GM19395 (cell line): ENCODE measurements at regions not wholly inside any gene's neighbourhood (a gene's known extent, or its start where the extent isn't known, plus 50 kb on each side); places are given as distances from the start of the nearest gene placed in this dataset.
"Not testable (repeated sequence)": the region's sequence is repeated elsewhere in the genome, so short reads cannot be mapped to it uniquely, and the experiment has no call there.

Source experiments
- ATAC-seq: cut with Tn5 transposase; IDR thresholded peaks from one replicate; pipeline ENCODE4 v1.9.1; 2021; ENCODE audit warnings: mild to moderate bottlenecking, moderate library complexity; ENCODE audit not compliant: unreplicated experiment

DNA sequence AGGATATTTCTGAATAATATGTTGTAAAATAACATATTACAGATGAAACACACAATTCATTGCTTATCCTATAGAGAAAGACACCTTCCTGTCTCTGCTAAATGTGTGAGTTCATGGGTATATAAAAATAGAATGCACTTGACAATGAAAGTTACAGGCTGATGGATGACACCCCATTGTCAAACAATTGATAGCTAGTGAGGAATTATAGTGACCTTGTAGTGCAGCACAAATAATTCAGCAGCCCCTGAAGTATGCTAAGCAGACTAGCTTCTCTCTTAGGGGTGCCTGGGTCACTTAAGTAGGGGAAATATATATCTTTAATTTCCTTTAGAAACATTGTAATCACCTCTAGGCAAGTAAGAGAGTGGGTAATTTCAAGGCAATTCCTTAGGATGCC, 826.2 kb downstream of the CDH8 start:
- no peak for ATAC-seq

DNA sequence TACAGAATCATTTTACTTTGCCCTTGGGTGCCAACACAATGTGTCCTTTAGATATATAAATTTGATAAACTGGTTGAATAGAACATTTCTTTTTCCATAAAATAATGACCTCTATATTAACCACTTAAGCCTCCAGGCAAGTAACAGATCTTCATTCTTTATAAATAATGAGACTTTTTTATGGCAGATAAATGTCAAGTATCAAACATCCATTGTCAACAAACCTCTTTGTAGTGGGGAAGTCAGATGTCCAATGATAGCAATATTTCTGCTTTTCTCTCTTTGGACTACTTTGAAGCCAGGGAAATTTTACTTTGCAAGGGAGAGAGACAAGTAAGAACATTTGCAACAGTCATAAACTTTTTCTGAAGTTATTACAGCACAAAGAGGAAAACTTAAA, 841.2 kb downstream of the CDH8 start:
- no peak for ATAC-seq

DNA sequence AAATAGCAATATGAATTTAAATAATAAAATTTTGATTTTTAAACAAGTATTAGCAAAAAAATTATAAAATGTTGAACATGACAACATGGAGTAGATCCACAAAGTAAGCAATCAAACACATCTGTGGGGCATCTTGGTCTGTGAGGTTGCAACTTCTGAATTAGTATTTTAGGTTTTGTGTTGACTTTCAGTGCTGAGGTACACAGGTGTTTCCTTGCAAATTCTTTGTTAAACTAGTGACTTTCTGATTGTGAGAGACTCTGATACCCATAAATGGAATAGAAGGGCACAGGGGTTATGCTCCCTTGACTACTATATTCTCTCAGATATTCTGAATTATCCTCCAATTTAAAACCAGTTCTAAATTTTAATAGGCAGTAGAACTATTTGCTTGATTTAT, 841.7 kb downstream of the CDH8 start:
- ATAC-seq: no peak

DNA sequence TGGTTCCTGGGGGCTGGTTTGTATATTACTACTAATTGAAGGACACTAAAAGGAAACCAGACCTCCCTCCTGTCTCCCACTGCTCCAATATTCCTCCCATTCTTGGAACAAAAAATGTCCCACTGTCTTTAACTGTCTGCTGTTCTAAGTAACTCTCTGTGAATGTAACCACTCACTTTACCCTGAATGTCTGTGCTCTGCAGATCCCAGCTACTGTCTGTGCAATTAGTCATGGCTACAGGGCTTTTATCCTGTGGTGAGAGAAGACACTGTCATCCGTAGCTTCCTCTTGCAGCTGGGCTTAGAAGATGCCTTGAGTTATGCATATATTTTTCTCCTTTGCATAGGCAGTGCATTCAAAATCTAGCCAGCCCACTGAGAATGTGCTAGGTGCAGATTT, 853.8 kb downstream of the CDH8 start:
- ATAC-seq: no peak

DNA sequence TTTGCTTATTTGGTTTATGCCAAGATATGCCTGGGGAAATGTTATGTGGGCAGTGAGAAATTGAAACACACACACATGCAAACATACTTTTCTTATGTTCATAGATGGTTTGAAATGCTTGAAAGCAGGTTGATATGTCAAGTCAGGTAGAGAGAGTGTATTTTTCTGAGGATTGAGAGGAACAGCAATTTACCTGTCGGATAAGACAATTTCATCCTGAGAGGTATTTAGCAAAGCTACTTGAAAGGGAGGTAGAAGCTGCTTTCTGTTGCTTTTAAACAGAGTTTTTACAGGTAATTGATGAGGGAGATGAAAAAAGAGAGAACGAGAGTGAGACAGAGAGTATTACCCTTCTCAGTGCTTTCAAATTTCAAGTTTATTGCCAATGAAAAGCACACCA, 854.3 kb downstream of the CDH8 start:
- ATAC-seq: no peak

DNA sequence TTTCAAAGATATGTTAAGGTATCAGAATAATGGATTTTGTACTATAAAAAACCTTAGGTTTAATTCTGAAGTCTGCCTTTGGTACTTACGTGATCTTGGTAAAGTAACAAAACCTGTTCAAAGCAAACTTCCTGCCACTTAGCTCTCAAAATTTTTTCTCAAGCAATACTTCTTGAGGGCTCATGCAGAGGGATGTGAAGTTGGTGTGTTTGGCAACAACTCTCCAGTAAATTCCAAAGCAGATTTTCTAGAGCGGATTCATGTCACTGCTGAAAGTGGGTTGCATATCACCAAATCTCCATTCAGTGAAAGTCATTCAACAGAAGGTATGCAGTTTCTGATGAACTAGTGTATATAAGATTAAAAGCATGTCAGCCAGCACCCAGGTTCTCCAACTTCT, 856.7 kb downstream of the CDH8 start:
- no peak for ATAC-seq

DNA sequence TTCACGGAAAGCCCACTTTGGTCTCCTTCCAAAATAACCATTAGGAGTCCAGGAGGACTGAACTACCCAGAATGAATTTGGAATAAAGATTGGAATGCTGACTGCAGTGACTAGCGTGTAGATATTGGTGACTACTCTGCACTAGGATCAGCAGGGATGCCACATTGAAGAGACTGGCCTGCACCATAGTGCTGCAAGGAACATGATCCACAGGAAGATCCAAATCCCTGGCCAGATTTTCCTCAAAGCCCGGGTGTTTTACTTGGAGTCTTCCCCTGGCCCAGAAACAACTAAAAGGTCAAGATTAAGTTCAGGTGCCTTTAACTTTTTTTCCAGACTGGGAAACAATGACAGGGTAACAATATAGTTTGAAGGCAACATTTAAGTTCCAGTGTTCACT, 870.4 kb downstream of the CDH8 start:
- ATAC-seq: no peak

DNA sequence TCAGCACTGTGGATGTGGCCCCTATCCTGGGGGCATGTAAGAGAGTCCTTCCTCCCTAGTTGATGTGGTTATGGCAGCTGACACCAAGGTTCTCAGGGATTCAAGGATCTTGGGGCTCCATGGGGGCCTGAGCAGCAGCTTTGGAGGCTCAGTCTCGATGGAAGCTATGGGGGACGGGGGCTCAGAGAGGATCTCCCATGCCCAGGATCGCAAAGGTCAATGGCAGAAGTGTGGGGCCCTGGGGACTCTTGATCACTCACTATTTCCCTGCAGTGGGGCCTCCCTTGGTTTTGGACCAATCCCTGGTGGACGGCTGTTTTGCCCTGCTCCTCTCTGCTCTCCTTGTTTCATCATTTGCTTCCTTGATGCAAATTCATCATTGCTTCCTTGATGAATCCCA, 885.9 kb downstream of the CDH8 start:
- ATAC-seq: no peak

DNA sequence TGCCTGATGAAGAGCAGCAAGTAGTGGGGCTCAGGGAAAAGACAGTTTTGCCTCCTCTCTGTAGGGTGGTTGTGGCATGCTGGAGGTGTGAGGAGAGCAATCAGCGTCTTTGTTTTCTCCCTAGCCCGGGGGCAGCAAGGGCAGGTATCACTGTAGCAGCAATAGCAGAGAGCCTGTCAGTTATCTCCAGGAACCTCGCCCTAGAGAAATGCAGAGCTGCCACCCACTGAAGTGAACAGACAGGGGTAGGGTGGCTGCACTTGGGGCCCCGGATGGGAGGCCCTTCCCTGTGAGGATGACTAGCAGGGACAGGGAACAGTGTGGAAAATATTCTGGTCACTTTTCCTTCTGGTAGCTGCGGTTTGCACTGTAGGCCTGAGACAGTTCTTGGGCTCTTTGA, 886.5 kb downstream of the CDH8 start:
- ATAC-seq: no peak

DNA sequence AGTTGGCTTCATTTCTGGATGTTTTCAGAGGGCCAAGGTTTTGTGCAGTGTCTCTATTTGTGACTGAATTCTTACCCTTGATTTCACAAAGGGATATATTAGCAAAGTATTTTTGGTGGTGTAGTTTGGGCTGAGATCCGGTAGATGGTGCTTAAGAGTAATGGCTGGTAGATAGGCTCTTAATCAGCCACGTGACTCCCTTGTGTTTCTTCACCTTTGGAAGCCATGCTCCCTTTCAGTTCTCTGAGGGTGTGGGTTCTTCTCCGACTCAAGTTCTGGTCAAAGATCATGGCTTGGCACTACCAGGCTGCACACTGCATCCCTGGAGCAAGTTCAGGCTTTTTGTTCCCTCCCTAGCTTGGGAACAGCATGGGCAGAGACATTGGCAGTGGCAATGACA, 887.3 kb downstream of the CDH8 start:
- no peak for ATAC-seq

DNA sequence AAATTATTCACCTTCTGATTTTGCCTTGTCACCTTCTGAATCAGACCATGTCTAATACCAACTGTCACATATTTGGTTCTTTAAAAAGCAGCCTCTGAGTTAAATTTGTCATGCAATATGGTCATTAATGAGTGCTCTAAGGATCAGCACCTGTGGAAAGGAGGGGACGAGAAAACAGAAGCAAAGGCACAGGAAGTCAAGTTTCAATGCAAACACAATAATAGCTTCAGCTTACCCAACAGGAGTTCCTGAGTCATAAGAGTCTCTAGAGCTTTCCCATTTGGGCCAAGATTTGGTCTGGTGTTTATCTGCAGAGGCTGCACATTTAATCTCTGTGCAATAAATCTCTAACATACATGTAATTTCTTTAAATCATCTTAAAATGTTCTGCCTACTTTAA, 889.8 kb downstream of the CDH8 start:
- no peak for ATAC-seq

DNA sequence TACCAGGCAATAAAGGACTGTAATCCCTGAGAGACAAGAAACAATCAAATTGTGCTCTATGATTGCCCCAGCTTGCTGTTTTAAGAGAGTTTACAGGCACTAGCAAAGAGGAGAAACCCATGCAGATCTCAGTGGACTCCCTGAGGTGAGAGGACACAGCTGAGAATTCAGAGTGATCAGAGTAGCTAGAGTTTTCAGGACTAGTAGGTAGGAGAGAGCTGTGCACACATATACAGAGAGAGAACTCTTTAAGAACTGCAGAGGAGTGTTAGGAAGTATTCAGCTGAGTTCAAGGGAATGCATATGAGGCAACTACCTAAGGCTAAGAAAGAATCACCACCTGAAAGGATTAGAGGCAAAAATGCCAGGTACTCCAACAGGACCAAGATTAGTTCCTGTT, 904.8 kb downstream of the CDH8 start:
- ATAC-seq: no peak

DNA sequence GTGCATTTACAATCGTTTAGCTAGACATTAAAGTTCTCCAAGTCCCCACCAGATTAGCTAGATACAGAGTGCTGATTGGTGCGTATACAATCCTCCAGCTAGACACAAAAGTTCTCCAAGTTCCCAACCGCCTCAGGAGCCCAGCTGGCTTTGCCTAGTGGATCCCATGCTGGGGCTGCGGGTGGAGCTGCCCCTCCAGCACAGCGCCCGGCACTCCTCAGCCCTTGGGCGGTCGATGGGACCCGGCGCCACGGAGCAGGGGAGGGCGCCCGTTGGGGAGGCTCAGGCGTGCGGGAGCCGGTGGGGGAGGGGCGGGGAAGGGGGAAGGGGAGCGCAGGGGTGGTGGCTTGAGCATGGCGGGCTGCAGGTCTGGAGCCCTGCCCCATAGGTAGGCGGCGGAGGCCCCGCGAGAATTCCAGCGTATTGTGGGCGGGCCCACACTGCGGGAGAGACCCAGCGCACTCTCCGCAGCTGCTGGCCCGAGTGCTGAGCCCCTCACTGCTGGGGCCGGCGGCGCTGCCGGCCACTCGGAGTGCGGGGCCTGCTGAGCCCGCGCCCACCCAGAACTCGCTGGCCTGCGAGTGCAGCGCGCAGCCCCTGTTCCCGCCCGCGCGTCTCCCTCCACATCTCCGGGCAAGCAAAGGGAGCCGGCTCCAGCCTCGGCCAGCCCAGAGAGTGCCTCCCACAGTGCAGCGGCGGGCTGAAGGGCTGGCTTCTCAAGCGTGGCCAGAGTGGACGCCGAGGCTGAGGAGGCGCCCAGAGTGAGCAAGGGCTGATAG, 907.5 kb downstream of the CDH8 start:
- ATAC-seq: no peak

DNA sequence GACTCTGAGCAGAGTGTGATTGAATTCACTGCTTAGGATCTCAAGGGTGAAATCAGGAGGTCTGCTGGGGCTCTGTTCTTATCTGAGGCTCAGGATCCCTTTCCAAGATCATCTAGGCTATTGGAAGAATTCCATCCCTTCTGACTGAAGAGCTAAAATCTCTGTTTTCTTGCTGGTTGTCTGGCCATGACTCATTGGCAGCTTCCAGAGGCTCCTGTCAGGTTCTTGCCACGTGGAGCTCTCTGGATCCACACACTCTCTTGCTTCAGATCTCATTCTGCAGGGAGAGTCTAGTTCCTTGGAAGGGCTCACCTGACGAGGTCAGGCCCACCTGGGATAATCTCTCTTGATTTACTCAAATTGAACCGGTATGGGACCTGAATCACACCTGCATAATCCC, 930.7 kb downstream of the CDH8 start:
- ATAC-seq: no peak

DNA sequence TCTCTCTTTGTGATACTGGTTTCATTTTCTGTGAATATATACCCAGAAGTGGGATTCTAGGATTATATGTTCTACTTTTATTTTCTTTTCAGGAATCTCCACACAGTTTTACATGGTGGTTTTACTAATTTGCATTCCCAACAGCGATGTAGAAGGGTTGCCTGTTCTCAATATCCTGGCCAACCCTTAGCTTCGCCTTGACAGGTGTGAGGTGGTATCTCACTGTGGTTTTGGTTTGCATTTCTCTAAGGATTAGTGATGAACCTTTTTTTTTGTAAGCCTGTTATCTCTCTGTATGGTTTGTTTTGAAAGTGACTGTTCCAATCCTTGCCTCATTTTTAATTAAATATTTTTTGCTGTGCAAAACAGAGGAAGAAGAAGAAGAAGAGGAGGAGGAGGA, 937.7 kb downstream of the CDH8 start:
- ATAC-seq: no peak

DNA sequence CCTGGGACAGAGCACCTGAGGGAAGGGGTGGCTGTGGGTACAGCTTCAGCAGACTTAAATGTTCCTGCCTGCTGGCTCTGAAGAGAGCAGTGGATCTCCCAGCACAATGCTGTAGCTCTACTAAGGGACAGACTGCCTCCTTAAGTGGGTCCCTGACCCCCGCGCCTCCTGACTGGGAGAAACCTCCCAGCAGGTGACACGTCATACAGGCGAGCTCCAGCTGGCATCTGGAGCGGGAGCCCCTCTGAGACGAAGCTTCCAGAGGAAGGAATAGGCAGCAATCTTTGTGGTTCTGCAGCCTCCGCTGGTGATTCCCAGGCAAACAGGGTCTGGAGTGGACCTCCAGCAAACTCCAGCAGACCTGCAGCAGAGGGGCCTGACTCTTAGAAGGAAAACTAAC, 944.9 kb downstream of the CDH8 start:
- ATAC-seq: not testable (repeated sequence)

DNA sequence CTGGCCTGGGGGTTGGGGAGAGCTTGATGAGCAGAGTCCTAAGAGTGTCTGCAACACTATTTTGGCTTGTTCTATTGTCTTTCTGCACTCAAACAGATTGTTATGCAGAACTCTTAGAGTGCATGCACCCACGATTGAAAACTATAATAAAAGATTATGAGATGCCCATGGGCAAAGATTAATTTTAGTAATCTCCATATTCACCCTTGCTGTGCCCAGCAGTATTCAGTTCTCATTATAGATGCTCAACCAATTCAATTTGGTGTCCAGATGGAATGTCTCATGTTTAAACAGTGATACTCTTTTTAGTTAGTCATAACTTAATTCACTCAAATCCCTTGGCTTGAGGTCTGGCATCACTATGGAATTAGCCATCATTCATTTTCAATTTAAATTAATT, 952.5 kb downstream of the CDH8 start:
- ATAC-seq: no peak

DNA sequence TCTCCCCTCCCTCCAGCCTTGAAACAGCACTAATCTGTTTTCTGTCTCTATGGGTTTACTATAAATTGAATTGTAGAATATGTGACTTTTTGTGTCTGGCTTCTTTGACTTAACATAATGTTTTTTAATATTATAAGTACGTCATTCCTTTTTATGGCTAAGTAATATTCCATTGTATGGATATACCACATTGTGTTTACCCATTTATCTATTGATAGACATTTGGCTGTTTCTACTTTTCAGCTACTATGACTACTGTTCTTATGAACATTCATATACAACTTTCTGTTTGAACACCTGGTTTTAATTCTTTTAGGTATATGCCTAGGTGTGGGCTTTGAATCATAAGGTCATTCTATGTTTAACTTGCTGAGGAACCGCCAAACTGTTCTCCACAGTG, 961.9 kb downstream of the CDH8 start:
- ATAC-seq: no peak

DNA sequence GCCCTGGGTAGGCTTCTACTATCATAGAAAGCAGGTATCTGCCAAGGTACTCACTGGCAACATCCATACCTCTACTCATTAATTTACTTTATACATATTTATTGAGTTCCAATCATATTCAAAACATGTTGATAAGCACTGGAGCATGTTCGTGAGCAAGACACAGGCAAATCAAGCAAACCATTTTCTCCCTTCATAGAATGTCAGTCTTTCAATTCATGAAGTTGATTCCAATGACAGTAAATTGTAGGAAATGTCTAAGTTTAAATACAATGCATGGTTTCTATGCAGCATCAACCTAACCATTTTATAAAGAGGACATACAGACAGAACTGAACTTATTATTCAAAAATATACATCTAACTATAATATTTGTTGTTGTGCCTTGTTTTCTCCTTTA, 978.6 kb downstream of the CDH8 start:
- no peak for ATAC-seq

DNA sequence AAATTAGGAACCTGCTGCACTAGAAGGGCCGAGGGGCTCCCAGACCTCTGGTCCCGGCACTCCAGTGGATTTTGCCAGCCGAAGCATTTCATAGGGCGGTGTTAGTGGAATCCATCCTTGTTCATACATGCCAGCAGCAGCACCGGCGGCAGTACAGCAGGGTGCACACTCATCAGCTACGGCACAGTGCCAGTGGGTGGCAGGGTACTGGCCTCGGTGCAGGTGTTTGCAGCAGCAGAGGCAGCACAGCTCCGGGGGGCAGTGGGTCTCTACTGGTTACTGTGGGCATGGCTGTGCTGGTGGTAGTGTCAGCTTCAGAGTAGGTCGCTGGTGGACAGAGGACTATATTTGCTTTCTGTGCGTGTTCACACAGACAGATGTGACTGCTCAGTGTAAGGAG, 985.7 kb downstream of the CDH8 start:
- ATAC-seq: no peak

DNA sequence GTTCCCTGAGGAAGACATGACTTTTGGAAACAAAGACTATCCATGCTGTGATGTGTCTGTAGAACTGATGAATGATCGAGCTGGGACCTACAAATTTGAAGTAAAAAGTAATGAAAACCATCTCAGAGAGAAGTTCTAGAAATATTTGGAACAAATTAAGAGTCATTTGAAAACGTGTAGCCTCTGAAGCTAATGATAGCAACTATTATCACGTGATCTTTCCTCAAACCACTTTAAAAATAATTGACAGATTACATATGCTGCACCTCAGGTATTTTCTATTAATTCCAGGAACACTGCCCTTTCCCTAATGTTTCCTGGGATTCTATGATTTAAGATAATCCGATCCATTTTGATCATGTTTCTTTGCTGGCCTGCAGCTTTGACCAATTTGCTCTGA, 990.3 kb downstream of the CDH8 start:
- ATAC-seq: no peak

DNA sequence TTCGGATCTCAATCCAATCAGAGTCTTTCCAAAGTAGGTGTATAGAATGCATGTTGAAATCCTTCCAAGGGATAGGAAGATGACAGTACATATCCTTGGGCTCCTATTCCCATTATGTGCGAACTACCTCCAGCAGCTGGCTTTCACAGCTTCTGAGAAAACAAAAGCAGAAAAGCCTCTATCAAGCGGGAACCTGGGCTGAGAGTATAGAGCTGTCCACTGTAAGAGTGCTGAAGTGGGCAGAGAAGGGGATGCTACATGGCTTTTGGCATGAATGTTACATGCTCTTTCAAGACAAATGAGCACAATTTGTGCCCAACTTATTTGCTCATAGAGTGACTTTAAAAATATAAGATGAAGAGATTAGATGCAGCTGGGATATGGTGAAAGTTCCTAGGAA, 993.5 kb downstream of the CDH8 start:
- no peak for ATAC-seq

DNA sequence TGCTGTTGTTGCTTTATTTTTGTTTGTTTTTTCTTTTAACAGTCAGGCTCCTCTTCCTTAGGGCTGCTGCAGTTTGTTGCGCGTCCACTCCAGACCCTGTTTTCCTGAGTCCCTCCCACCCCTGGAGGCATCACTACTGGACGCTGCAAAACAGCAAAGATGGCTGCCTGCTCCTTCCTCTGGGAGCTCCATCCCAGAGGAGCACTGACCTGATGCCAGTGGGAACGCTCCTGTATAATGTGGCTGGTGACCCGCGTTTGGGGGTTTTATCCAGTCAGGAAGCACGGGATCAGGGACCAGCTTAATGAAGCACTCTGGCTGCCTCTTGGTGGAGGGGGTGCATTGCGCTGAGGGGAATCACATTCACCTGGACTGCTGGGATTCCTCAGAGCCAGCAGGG, 1005.6 kb downstream of the CDH8 start:
- no peak for ATAC-seq
